ENCODE measurements at regions not wholly inside any gene's neighbourhood (a gene's known extent, or its start where the extent isn't known, plus 50 kb on each side); places are given as distances from the start of the nearest gene placed in this dataset.

- no peak overlapping the region for H3K27ac ChIP-seq (ENCODE audit: low read depth in 1 of 2, low read length in 2 of 2)
- no peak for TF ChIP-seq ATF3 (IDR thresholded peaks at IDR 0.05)
- no peak for TF ChIP-seq ZBTB33 (IDR thresholded peaks at IDR 0.05)
- TF ChIP-seq HNF4A (conservative IDR thresholded peaks at IDR 0.05), result no peak
- TF ChIP-seq RXRA (IDR thresholded peaks at IDR 0.05), result no peak
- no peak for TF ChIP-seq GABPA (IDR thresholded peaks at IDR 0.05 in 1 of 2, conservative IDR thresholded peaks at IDR 0.05 in 1 of 2)
- TF ChIP-seq NR2F2 (IDR thresholded peaks at IDR 0.05), result no peak
- TF ChIP-seq YY1 (IDR thresholded peaks at IDR 0.05), result no peak
- TF ChIP-seq, protein P1, sequence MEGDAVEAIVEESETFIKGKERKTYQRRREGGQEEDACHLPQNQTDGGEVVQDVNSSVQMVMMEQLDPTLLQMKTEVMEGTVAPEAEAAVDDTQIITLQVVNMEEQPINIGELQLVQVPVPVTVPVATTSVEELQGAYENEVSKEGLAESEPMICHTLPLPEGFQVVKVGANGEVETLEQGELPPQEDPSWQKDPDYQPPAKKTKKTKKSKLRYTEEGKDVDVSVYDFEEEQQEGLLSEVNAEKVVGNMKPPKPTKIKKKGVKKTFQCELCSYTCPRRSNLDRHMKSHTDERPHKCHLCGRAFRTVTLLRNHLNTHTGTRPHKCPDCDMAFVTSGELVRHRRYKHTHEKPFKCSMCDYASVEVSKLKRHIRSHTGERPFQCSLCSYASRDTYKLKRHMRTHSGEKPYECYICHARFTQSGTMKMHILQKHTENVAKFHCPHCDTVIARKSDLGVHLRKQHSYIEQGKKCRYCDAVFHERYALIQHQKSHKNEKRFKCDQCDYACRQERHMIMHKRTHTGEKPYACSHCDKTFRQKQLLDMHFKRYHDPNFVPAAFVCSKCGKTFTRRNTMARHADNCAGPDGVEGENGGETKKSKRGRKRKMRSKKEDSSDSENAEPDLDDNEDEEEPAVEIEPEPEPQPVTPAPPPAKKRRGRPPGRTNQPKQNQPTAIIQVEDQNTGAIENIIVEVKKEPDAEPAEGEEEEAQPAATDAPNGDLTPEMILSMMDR (IDR thresholded peaks at IDR 0.05; ENCODE audit: low read depth, low read length, missing input control), result no peak
- TF ChIP-seq EGR1 (IDR thresholded peaks at IDR 0.05; ENCODE audit: low read depth in 2 of 2), result no peak
- no peak for TF ChIP-seq FOXA1 (IDR thresholded peaks at IDR 0.05)
- no peak for TF ChIP-seq RAD21 (IDR thresholded peaks at IDR 0.05)
- H3K4me1 ChIP-seq (ENCODE audit: control insufficient read depth in 4 of 4, insufficient read depth in 4 of 4, low read length in 3 of 4), result no peaks in the 10 kb centered on the region
- no peak for DNase-seq (ENCODE audit: low spot score)
- no peaks in the 10 kb centered on the region for H3K27me3 ChIP-seq (ENCODE audit: control insufficient read depth in 4 of 4, insufficient read depth in 4 of 4, low read length in 3 of 4)
- H3K9me3 ChIP-seq (ENCODE audit: control insufficient read depth in 4 of 4, low read length in 3 of 4), result no peaks in the 10 kb centered on the region
- H3K4me3 ChIP-seq (ENCODE audit: low read depth in 1 of 3, low read length in 3 of 3), result no peak overlapping the region
- no peak overlapping the region for H3K9ac ChIP-seq (ENCODE audit: low read depth in 1 of 2, low read length in 2 of 2)
- H3K36me3 ChIP-seq (ENCODE audit: control insufficient read depth in 4 of 4, insufficient read depth in 3 of 4, low read depth in 1 of 4, low read length in 3 of 4), result no peaks in the 10 kb centered on the region
These were observed 82.8 kb upstream of the CPO start for GRCh38 chr2:206856513-206856912.

DNA sequence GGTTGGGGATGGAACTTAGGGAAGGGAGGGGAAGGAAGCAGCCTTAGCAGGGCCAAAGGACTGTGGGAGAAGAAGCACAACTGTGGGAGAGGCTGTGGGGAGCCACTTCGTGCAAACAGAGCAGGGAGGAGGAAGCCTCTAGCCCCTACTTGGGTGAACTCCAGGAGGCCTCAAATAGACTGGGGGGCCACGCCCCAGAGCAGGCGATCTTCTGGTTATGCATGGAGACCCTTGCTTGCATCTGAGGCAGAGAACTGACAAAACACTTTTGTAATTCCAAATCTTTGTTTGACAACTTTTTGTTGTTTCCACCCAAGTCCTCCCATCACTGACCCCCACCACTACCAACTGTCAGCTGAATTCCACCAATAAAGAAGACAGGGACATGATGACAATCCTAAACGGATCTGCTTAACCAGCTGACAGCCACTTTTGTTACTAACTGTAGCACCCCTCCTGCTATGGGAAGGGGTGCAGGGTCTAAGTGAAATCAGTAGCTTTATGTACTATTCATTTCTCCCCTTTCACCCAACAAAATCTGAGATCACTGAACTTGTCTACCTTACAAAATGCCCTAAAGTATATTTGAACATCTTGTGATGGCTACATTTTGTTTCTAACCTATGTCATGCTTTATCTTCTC, 80.5 kb upstream of the CPO start:
- no peak for DNase-seq (ENCODE audit: low spot score)
- no peak overlapping the region for H3K27ac ChIP-seq (ENCODE audit: low read depth in 1 of 2, low read length in 2 of 2)
- H3K36me3 ChIP-seq (ENCODE audit: control insufficient read depth in 4 of 4, insufficient read depth in 3 of 4, low read depth in 1 of 4, low read length in 3 of 4), result no peaks in the 10 kb centered on the region
- H3K27me3 ChIP-seq (ENCODE audit: control insufficient read depth in 4 of 4, insufficient read depth in 4 of 4, low read length in 3 of 4), result no peaks in the 10 kb centered on the region
- H3K4me3 ChIP-seq (ENCODE audit: low read depth in 1 of 3, low read length in 3 of 3), result no peak overlapping the region
- H3K9me3 ChIP-seq (ENCODE audit: control insufficient read depth in 4 of 4, low read length in 3 of 4), result no peaks in the 10 kb centered on the region
- no peak overlapping the region for H3K9ac ChIP-seq (ENCODE audit: low read depth in 1 of 2, low read length in 2 of 2)
- H3K4me1 ChIP-seq (ENCODE audit: control insufficient read depth in 4 of 4, insufficient read depth in 4 of 4, low read length in 3 of 4), result no peaks in the 10 kb centered on the region
- WGBS, result 72% methylated on average over 4 of the region's 4 CpGs
- TF ChIP-seq, protein P2, sequence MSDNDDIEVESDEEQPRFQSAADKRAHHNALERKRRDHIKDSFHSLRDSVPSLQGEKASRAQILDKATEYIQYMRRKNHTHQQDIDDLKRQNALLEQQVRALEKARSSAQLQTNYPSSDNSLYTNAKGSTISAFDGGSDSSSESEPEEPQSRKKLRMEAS (IDR thresholded peaks at IDR 0.05), result no peak
- TF ChIP-seq YY1 (IDR thresholded peaks at IDR 0.05) (no peak), TAF1 (conservative IDR thresholded peaks at IDR 0.05) (no peak), RAD21 (IDR thresholded peaks at IDR 0.05) (no peak), EGR1 (IDR thresholded peaks at IDR 0.05; ENCODE audit: low read depth in 2 of 2) (no peak), FOXA2 (IDR thresholded peaks at IDR 0.05) (no peak), HNF4G (IDR thresholded peaks at IDR 0.05) (no peak), FOXA1 (IDR thresholded peaks at IDR 0.05) (no peak)
